Fibroblast of lung (primary cell): ENCODE measurements at regions not wholly inside any gene's neighbourhood (a gene's known extent, or its start where the extent isn't known, plus 50 kb on each side); places are given as distances from the start of the nearest gene placed in this dataset.

ENCODE experiments used
- CTCF ChIP-seq, 2 donors: IDR thresholded peaks in 1 of 2; conservative IDR thresholded peaks in 1 of 2; 1 replicate in 1 of 2; 2 replicates in 1 of 2; pipeline ENCODE4 v1.5.1; 2011 to 2012; ENCODE audit warnings: low read length in 2 of 2, control low read depth in 1 of 2, inconsistent platforms in 1 of 2, low read depth in 1 of 2, mild to moderate bottlenecking in 1 of 2
- EZH2 ChIP-seq: IDR thresholded peaks from 2 replicates; pipeline ENCODE4 v1.5.1; 2012; ENCODE audit warnings: low read length, control low read depth, mild to moderate bottlenecking; ENCODE audit errors: missing control alignments

- TF ChIP-seq CTCF (conservative IDR thresholded peaks at IDR 0.05 in 1 of 2, IDR thresholded peaks at IDR 0.05 in 1 of 2; ENCODE audit: low read depth in 1 of 2, low read length in 2 of 2) (no peak), EZH2 (no peak)
These were observed 399.7 kb upstream of the ADGRB3 start for GRCh38 chr6:68235326-68235784.
